A549 (cell line): ENCODE measurements at regions not wholly inside any gene's neighbourhood (a gene's known extent, or its start where the extent isn't known, plus 50 kb on each side); places are given as distances from the start of the nearest gene placed in this dataset.

Experiments
- CEBPB ChIP-seq, 2 experiments: fragments of >200 bp in 1 of 2; sonication (Bioruptor Twin) in 1 of 2; formaldehyde crosslinking in 1 of 2; IDR thresholded peaks; 2 replicates each; pipeline ENCODE4 v1.6.1; 2012 to 2016
- CHD2 ChIP-seq: fragments of 150-350 bp; IDR thresholded peaks from 2 replicates; pipeline ENCODE4 v1.6.1; 2014; ENCODE audit warnings: low read length; ENCODE audit not compliant: partially characterized antibody
- EP300 ChIP-seq, 2 experiments: fragments of >200 bp; sonication (Bioruptor Twin); formaldehyde crosslinking; IDR thresholded peaks; 2 replicates in 1 of 2; 3 replicates in 1 of 2; pipeline ENCODE4 v1.6.1; 2016 to 2017
- HOXA7 ChIP-seq: fragments of 250-450 bp; sonication (Bioruptor Pico); IDR thresholded peaks from 2 replicates; pipeline ENCODE4 v1.5.0; 2020; ENCODE audit warnings: mild to moderate bottlenecking, moderate library complexity
- JUN ChIP-seq, 2 experiments: fragments of >200 bp; sonication (Bioruptor Twin); formaldehyde crosslinking; IDR thresholded peaks; 2 replicates in 1 of 2; 3 replicates in 1 of 2; pipeline ENCODE4 v1.6.1; 2016 to 2017
- JUNB ChIP-seq: fragments of >200 bp; sonication (Bioruptor Twin); formaldehyde crosslinking; IDR thresholded peaks from 2 replicates; pipeline ENCODE4 v1.6.1; 2016
- KDM1A ChIP-seq: fragments of 200-600 bp; sonication (generic); IDR thresholded peaks from 2 replicates; pipeline ENCODE4 v1.6.1; 2016; ENCODE audit warnings: low read depth, mild to moderate bottlenecking
- NPAS2 ChIP-seq: fragments of 250-450 bp; sonication (Bioruptor Pico); IDR thresholded peaks from 2 replicates; pipeline ENCODE4 v1.8.0; 2022; ENCODE audit warnings: mild to moderate bottlenecking, moderate library complexity, borderline replicate concordance
- POLR2A ChIP-seq: IDR thresholded peaks from 2 replicates; pipeline ENCODE4 v1.6.1; 2012; ENCODE audit warnings: mild to moderate bottlenecking, low read length
- TF ChIP-seq, protein P1 (sequence below): fragments of >200 bp; sonication (Bioruptor Twin); formaldehyde crosslinking; IDR thresholded peaks from 3 replicates; pipeline ENCODE4 v1.5.1; 2016
- TF ChIP-seq, protein P2 (sequence below): fragments of 150-350 bp; IDR thresholded peaks from 2 replicates; pipeline ENCODE4 v1.6.1; 2014; ENCODE audit warnings: low read depth, mild to moderate bottlenecking, low read length
- TF ChIP-seq, protein P3 (sequence below): fragments of 450-650 bp; IDR thresholded peaks from 2 replicates; pipeline ENCODE4 v1.6.1; 2014; ENCODE audit warnings: antibody characterized with exemption

DNA sequence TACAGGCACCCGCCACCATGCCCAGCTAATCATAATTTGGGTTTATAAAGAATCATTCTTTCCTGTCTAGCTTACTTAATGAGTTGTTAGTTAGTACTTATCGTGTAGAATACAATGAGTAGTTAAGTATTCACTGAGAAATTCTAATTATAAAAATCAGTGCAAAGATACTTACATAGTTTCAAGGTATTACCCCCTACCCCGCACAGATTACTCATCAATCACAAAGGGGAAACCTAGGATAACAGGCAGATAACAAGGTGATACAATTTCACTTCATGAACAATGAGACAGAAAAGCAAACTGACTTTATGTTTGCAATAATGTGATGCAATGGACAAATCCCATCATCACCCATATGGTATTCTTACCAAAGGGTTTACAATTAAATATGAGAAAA lies 109.6 kb downstream of the FAM174A start:
- TF ChIP-seq POLR2A (no peak), CEBPB (IDR thresholded peaks at IDR 0.05) (no peak), CHD2 (no peak), NPAS2 (no peak), JUN (IDR thresholded peaks at IDR 0.05) (no peak), EP300 (IDR thresholded peaks at IDR 0.05) (no peak), KDM1A (no peak), JUNB (no peak), HOXA7 (CRISPR knock-in tag) (no peak)
- TF ChIP-seq, protein P1, sequence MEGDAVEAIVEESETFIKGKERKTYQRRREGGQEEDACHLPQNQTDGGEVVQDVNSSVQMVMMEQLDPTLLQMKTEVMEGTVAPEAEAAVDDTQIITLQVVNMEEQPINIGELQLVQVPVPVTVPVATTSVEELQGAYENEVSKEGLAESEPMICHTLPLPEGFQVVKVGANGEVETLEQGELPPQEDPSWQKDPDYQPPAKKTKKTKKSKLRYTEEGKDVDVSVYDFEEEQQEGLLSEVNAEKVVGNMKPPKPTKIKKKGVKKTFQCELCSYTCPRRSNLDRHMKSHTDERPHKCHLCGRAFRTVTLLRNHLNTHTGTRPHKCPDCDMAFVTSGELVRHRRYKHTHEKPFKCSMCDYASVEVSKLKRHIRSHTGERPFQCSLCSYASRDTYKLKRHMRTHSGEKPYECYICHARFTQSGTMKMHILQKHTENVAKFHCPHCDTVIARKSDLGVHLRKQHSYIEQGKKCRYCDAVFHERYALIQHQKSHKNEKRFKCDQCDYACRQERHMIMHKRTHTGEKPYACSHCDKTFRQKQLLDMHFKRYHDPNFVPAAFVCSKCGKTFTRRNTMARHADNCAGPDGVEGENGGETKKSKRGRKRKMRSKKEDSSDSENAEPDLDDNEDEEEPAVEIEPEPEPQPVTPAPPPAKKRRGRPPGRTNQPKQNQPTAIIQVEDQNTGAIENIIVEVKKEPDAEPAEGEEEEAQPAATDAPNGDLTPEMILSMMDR: no peak
- TF ChIP-seq, protein P2, sequence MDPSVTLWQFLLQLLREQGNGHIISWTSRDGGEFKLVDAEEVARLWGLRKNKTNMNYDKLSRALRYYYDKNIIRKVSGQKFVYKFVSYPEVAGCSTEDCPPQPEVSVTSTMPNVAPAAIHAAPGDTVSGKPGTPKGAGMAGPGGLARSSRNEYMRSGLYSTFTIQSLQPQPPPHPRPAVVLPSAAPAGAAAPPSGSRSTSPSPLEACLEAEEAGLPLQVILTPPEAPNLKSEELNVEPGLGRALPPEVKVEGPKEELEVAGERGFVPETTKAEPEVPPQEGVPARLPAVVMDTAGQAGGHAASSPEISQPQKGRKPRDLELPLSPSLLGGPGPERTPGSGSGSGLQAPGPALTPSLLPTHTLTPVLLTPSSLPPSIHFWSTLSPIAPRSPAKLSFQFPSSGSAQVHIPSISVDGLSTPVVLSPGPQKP: no peak
- TF ChIP-seq, protein P3, sequence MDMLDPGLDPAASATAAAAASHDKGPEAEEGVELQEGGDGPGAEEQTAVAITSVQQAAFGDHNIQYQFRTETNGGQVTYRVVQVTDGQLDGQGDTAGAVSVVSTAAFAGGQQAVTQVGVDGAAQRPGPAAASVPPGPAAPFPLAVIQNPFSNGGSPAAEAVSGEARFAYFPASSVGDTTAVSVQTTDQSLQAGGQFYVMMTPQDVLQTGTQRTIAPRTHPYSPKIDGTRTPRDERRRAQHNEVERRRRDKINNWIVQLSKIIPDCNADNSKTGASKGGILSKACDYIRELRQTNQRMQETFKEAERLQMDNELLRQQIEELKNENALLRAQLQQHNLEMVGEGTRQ: no peak
